Endothelial cell (in vitro differentiated cells): ENCODE measurements at regions not wholly inside any gene's neighbourhood (a gene's known extent, or its start where the extent isn't known, plus 50 kb on each side); places are given as distances from the start of the nearest gene placed in this dataset.

Experiments used
- DNase-seq: peaks from one replicate; pipeline ENCODE4 v3.0.0; 2021; ENCODE audit warnings: low spot score
- H3K27ac Mint-ChIP-seq: one replicate; pipeline ENCODE4 v1.8.0; 2021; ENCODE audit warnings: mixed read lengths, inconsistent platforms; ENCODE audit not compliant: unreplicated experiment
- H3K27me3 Mint-ChIP-seq: one replicate; pipeline ENCODE4 v1.8.0; 2021; ENCODE audit warnings: mild to moderate bottlenecking, moderate library complexity, mixed read lengths, inconsistent platforms; ENCODE audit not compliant: unreplicated experiment
- H3K36me3 Mint-ChIP-seq: one replicate; pipeline ENCODE4 v1.8.0; 2021; ENCODE audit warnings: mild to moderate bottlenecking, low read depth, mixed read lengths, inconsistent platforms; ENCODE audit not compliant: unreplicated experiment
- H3K4me1 Mint-ChIP-seq: one replicate; pipeline ENCODE4 v1.8.0; 2021; ENCODE audit warnings: mild to moderate bottlenecking, mixed read lengths, inconsistent platforms; ENCODE audit not compliant: unreplicated experiment
- H3K4me3 Mint-ChIP-seq: one replicate; pipeline ENCODE4 v1.8.0; 2021; ENCODE audit warnings: mild to moderate bottlenecking, mixed read lengths, inconsistent platforms; ENCODE audit not compliant: unreplicated experiment
- H3K9me3 Mint-ChIP-seq: one replicate; pipeline ENCODE4 v1.8.0; 2021; ENCODE audit warnings: mixed read lengths, inconsistent platforms; ENCODE audit not compliant: unreplicated experiment
- CTCF ChIP-seq: fragments of 200-600 bp; sonication (generic); IDR thresholded peaks from one replicate; pipeline ENCODE4 v1.5.0; 2021; ENCODE audit warnings: antibody characterized with exemption; ENCODE audit not compliant: unreplicated experiment

- Mint-ChIP-seq H3K4me3 (no peak overlapping the region), H3K36me3 (no peaks in the 10 kb centered on the region), H3K9me3 (no peaks in the 10 kb centered on the region), H3K27me3 (no peaks in the 10 kb centered on the region), H3K27ac (no peak overlapping the region), H3K4me1 (no peaks in the 10 kb centered on the region)
- no peak for TF ChIP-seq CTCF
- no peak for DNase-seq
Observed at GRCh38 chr15:37165395-37165794, 65.0 kb upstream of the MEIS2 start.

DNA sequence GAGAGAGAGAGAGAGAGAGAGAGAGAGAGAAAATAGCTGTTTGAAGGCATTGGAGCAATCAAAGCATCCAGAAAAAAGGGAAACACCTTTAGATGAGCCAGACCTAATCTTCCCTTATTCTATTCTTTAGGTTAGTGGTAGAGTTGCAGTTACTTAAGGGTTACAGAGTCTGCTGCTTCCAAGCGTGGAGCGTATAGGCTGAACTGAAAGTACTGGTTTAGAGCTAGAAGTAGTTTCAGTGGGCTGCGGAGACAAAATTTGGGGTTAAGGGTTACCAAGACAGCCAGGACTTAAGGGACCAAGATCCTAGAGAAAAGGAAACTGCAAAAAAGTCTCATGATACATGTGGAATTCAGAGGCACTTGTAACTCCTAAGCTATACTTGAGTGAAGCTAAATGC lies 66.1 kb upstream of the MEIS2 start:
- no peaks in the 10 kb centered on the region for H3K4me1 Mint-ChIP-seq
- no peaks in the 10 kb centered on the region for H3K27me3 Mint-ChIP-seq
- no peak for DNase-seq
- H3K9me3 Mint-ChIP-seq, result no peaks in the 10 kb centered on the region
- TF ChIP-seq CTCF, result no peak
- no peaks in the 10 kb centered on the region for H3K36me3 Mint-ChIP-seq
- H3K4me3 Mint-ChIP-seq, result no peak overlapping the region
- no peak overlapping the region for H3K27ac Mint-ChIP-seq

GRCh38 chr15:37181339-37181738 lies 81.0 kb upstream of the MEIS2 start:
- Mint-ChIP-seq H3K27ac (no peak overlapping the region), H3K4me1 (no peaks in the 10 kb centered on the region), H3K36me3 (no peaks in the 10 kb centered on the region), H3K27me3 (no peaks in the 10 kb centered on the region), H3K9me3 (no peaks in the 10 kb centered on the region), H3K4me3 (no peak overlapping the region)
- TF ChIP-seq CTCF, result no peak
- DNase-seq, result no peak

DNA sequence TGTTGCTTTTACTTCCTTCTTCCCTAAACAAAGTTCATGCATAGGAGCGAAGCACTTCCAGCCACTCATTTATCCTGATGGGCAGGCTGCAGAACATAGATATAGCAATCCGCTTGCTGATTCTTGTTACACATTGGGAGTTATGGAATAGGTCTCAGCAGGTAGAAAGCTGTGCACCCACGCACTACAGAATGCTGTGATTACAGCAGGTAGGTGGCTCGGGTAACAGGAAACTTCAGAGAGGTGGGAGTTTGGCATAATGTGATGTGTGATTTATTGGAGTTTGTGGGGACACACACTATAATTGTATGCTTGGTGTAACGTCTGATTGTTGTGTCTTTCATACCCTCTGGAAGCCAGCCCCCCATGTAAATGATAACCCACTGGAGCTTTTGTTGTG lies 99.2 kb upstream of the MEIS2 start:
- no peak for DNase-seq
- TF ChIP-seq CTCF, result no peak
- Mint-ChIP-seq H3K27me3 (no peaks in the 10 kb centered on the region), H3K27ac (no peak overlapping the region), H3K36me3 (no peaks in the 10 kb centered on the region), H3K9me3 (no peaks in the 10 kb centered on the region), H3K4me3 (no peak overlapping the region), H3K4me1 (no peaks in the 10 kb centered on the region)

DNA sequence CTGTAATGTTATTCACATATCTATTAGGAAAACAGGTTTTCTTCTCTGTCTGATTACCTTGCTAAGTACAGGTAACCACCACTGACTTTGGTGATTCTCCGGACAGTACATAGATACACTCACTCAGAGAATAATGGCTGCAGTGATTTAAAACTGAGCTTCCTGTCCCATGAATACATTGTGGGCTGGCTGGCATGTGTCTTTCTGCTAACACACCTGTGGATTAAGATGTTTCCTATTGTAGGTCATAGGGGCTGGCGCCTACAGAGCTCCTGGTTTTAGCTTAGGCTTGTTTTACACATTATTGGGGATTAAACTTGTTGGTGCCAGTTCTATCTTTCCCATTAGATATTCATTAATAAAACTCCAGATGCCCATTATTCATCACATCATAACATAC lies 102.7 kb upstream of the MEIS2 start:
- no peak for TF ChIP-seq CTCF
- DNase-seq, result no peak
- Mint-ChIP-seq H3K27me3 (no peaks in the 10 kb centered on the region), H3K27ac (no peak overlapping the region), H3K4me3 (no peak overlapping the region), H3K9me3 (no peaks in the 10 kb centered on the region), H3K4me1 (no peaks in the 10 kb centered on the region), H3K36me3 (no peaks in the 10 kb centered on the region)
